ENCODE measurements at regions not wholly inside any gene's neighbourhood (a gene's known extent, or its start where the extent isn't known, plus 50 kb on each side); places are given as distances from the start of the nearest gene placed in this dataset.
"Not testable (repeated sequence)": the region's sequence is repeated elsewhere in the genome, so short reads cannot be mapped to it uniquely, and the experiment has no call there.

DNA sequence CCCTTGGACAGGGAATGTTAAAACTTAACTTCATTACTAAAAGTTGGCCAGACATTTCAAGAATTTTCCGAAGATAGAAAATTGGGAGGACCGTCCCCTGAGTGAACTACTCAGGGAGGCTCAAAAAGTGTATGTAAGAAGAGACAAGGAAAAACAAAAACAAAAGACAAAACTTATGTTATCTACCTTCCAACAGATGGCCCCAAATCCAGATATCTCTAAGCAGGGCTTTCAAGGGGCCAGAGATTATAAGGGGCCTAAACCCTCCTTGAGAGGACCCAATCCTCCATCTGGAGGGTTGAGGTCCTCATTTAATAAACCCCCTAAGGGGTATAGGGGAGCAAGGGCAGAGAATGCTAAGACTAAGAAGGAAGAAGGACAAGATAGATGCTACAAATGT is 203.6 kb downstream of the SH2D4B start:
- DNase-seq (ENCODE audit: low read depth in 2 of 3, low spot score in 2 of 3) = no peak

GRCh38 chr10:80750268-80750667 is 212.6 kb downstream of the SH2D4B start:
- DNase-seq (ENCODE audit: low read depth in 2 of 3, low spot score in 2 of 3) = no peak

DNA sequence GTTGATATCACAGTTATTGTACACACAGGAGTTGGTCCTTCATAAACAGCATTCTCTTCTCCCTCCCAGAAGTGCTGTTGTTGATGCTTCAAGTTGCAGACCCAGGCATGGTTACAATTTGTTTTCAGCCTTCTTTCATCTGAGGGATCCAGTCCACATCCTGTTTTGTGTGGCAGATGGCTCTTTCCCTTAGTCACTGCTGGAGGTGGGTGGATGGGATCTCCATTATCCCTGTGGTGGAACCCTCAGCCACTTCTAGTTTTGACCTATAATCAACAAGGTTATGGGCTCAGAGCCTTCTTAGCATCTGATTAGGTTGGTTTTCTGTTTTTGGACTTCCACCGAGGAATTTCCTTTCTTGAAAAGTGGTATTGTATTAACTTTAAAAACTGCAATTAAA is 214.2 kb downstream of the SH2D4B start:
- DNase-seq (ENCODE audit: low read depth in 2 of 3, low spot score in 2 of 3) = no peak

- no peak for DNase-seq (ENCODE audit: low read depth in 2 of 3, low spot score in 2 of 3)
Measured at GRCh38 chr10:80753612-80754011, 215.9 kb downstream of the SH2D4B start.

GRCh38 chr10:80755893-80756292 is 218.2 kb downstream of the SH2D4B start:
- no peak for DNase-seq (ENCODE audit: low read depth in 2 of 3, low spot score in 2 of 3)

- no peak for DNase-seq (ENCODE audit: low read depth in 2 of 3, low spot score in 2 of 3)
Measured at GRCh38 chr10:80759693-80760092, 222.0 kb downstream of the SH2D4B start.

DNA sequence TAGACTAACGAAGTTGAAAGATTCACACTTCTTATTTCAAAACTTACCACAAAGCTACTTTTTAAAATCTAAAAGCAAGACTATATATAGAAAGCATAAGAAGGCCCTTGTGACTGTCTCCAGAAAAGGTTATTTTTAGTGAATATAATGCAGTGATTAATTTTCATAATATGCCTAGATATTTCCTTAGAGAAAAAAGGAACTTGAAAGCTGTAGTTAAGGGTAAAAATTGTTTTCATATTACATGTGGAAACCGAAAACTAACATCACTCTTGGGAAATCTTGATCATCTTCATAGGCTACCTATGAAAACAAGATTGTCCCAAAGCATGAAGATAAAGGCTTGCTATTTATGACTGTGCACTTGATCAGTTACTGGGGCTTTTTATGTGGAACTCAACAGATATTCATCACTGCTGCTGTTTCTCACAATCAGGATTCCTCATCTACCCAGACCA is 223.2 kb downstream of the SH2D4B start:
- DNase-seq (ENCODE audit: low read depth in 2 of 3, low spot score in 2 of 3) = no peak

GRCh38 chr10:80767963-80768362 is 230.3 kb downstream of the SH2D4B start:
- no peak for DNase-seq (ENCODE audit: low read depth in 2 of 3, low spot score in 2 of 3)

DNA sequence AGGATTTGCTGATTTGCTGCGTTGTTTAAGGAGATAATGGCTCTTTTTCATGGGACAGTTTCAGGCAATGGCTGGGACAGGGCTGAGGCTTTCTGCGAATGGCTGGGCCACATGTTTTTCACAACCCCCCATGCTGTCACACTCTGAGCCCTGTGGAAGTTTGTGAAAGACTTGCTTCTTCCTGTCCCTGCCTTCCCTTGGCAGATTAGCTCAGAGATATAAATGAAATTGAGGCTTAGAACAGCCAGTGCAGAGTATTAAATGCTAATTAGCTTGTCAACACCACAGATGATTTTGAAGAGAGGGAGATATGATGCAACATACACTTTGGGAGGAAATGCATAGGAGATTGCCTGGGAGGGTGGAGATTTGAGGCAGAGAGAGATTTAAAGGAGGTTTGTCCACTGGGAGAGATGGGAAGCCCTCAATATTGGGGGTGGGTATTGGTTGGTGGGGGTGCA is 232.0 kb downstream of the SH2D4B start:
- no peak for DNase-seq (ENCODE audit: low read depth in 2 of 3, low spot score in 2 of 3)

GRCh38 chr10:80770239-80770638 is 232.5 kb downstream of the SH2D4B start:
- no peak for DNase-seq (ENCODE audit: low read depth in 2 of 3, low spot score in 2 of 3)

DNA sequence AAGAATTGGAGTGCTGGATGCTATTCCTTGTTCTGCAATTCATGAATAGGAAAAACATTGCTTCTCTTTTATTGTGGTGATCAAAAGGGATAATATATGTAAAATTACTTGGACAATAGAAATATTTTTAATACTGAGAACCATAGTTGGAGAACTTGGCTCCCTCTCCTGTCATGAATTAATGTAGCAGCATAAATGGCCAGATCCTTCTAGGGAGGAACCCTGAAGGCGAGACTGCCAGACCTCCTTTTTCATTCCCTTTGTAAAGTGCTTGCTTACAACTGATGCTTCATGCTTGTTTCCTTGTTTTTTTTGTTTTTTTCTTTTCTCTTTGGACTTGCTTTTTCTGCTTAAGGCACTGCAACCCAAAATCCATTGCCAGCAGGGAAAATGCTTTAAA is 233.6 kb downstream of the SH2D4B start:
- DNase-seq (ENCODE audit: low read depth in 2 of 3, low spot score in 2 of 3) = no peak

DNA sequence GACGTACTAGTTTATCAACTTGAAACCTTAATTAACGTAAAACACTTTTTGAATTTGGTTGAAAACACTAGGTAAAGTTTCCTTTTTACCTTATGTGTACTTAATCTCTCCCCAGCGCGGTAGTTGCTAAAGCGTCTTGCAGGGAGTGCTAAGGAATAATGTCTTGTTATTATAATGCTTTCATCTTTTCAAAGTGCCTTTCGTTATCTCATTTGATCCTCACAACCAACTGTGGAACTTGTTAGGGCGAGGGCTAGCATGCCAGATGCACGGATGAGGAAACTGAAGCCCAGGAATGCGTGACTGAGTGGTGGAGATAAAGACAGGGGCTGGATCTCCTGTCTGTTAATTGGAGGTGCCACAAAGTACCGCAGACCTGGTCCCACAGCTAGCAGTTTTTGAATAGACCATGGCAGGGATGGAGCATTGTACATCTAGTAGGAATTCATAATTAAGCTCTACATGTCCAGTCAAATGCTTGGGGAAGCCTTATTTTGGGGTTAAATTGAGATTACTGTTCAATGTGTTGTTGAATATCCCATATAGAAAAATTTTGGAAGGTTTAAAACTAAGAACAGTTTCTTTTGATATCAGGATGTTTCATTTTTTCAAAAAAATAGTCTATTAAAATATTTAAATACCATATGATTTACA is 234.3 kb downstream of the SH2D4B start:
- no peak for DNase-seq (ENCODE audit: low read depth in 2 of 3, low spot score in 2 of 3)

DNA sequence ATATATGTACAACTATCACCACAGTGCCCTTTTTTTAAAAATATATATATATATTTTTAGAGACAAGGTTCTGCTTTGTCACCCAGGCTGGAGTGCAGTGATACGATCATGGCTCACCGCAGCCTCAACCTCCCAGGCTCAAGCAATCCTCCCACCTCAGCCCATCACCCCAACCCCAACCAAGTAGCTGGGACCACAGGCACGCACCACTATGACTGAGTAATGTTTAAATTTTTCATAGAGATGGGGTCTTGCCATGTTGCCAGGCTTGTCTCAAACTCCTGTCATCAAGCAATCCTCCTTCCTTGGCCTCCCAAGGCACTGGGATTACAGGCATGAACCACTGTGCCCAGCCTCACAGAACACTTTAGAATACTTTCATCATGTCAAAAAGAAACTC is 234.9 kb downstream of the SH2D4B start:
- DNase-seq (ENCODE audit: low read depth in 2 of 3, low spot score in 2 of 3) = no peak

GRCh38 chr10:80784695-80785094 is 247.0 kb downstream of the SH2D4B start:
- no peak for DNase-seq (ENCODE audit: low read depth in 2 of 3, low spot score in 2 of 3)

GRCh38 chr10:80786322-80786721 is 248.6 kb downstream of the SH2D4B start:
- DNase-seq (ENCODE audit: low read depth in 2 of 3, low spot score in 2 of 3) = no peak

- no peak for DNase-seq (ENCODE audit: low read depth in 2 of 3, low spot score in 2 of 3)
Measured at GRCh38 chr10:80787952-80788351, 250.2 kb downstream of the SH2D4B start.

DNA sequence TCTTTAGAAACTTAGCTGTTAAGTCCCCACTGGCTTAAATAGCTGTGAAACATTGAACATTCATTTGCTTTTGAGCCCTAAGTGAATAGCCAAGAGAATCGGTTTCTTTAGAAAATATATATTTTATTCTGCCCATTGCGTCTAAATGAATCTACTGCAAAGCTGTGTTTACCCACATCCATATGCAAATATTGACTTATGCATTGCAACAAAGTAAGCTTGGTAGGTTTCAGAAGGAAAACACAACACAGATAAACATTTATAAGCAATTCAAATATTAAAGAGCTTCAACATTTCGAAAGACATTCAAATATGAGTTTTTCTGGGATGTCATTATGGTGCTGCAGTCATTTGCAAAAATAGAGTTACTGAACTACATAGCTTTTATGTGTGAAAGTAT is 257.3 kb downstream of the SH2D4B start:
- no peak for DNase-seq (ENCODE audit: low read depth in 2 of 3, low spot score in 2 of 3)

DNA sequence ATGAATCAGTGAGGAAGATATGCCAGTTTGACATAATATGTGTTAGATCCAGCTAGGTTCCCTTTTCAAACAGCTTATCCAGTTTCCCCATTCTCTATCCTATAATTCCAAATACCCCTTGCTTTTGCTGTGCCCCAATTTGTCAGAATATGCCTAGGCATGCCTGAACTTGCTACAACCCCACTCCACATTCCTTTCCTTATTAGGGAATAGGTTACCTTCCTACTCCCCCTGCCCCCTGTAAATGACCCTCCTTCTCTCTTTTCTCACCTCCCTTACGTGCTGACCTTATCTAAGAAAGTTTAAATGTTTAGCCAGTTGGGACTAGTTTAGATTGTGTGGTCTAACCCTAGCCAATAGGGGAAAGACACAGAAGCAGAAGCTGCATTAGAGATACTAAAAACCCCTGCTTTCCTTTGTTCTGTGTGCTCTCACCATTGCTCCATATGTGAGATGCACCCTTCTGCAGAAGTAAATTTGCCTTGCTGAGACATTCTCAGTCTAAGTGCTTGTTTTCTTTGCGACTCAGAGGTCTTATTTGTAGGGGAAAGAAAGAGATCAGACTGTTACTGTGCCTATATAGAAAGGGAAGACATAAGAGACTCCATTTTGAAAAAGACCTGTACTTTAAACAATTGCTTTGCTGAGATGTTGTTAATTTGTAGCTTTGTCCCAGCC is 267.8 kb downstream of the SH2D4B start:
- DNase-seq (ENCODE audit: low read depth in 2 of 3, low spot score in 2 of 3) = no peak

GRCh38 chr10:80814147-80814652 is 276.5 kb downstream of the SH2D4B start:
- no peak for DNase-seq (ENCODE audit: low read depth in 2 of 3, low spot score in 2 of 3)

GRCh38 chr10:80829151-80829550 is 291.4 kb downstream of the SH2D4B start:
- no peak for DNase-seq (ENCODE audit: low read depth in 2 of 3, low spot score in 2 of 3)

- no peak for DNase-seq (ENCODE audit: low read depth in 2 of 3, low spot score in 2 of 3)
Measured at GRCh38 chr10:80829562-80829961, 291.9 kb downstream of the SH2D4B start.

- DNase-seq (ENCODE audit: low read depth in 2 of 3, low spot score in 2 of 3) = not testable (repeated sequence)
Measured at GRCh38 chr10:80832693-80833092, 295.0 kb downstream of the SH2D4B start.
